ENCODE measurements at regions not wholly inside any gene's neighbourhood (a gene's known extent, or its start where the extent isn't known, plus 50 kb on each side); places are given as distances from the start of the nearest gene placed in this dataset.

DNA sequence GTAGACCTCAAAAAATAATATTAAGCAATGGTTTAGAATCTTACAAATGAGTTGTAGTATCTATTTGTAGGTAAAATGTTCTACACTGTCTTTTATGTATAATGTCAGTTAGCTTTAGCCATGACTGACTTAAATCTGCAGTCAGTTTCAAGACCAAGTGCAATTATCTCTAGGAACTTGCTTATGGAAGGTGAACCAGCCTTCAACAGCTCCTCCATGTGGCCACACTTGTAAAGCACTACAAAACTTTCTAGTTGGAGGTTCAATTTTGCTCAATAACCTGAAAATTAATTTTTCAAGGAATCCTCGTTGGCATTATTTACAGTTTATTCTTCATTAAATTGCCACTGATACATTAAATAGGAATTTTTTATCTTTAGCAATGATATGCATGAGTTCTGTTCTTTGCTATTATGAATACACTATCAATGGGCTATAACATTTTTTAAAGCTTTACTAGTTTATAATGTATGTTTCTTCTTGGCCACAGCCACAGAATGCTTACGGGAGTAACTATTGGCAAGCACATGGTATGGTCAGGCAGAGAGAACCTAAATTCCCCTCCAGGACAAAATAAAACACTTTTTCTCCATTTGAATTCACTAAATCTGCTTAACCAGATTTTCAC, 315.3 kb upstream of the UBE2E2 start:
- H3K36me3 Mint-ChIP-seq (ENCODE audit: insufficient read depth in 1 of 3, low read depth in 3 of 3): no peaks in the 10 kb centered on the region
- no CpG with 5 or more reads among the region's 2 CpGs for WGBS (ENCODE audit: extremely low coverage, insufficient read length, low lambda C conversion rate)
- Histone ChIP-seq H3K23me2 (ENCODE audit: insufficient read length, low read depth, low read length, poor library complexity, severe bottlenecking) (no peaks in the 10 kb centered on the region), H4K5ac (ENCODE audit: insufficient read length, low read depth, low read length) (no peak overlapping the region), H4K91ac (ENCODE audit: insufficient read length, low read depth, low read length) (no peak overlapping the region), H3K9me3 (ENCODE audit: control insufficient read depth, low read depth, low read length) (no peaks in the 10 kb centered on the region), H2AK5ac (ENCODE audit: insufficient read length, low read length) (no peak overlapping the region), H3K4me1 (ENCODE audit: insufficient read depth, low read length) (no peaks in the 10 kb centered on the region), H4K8ac (replicated peaks; ENCODE audit: insufficient read length, low read depth, low read length) (no peak overlapping the region), H2BK5ac (ENCODE audit: insufficient read length, low read length) (no peak overlapping the region), H3K79me2 (ENCODE audit: insufficient read depth, low read length) (no peaks in the 10 kb centered on the region), H2BK12ac (ENCODE audit: insufficient read length, low read depth, low read length) (no peak overlapping the region), H2BK20ac (ENCODE audit: low read depth, low read length, poor library complexity, severe bottlenecking) (no peak overlapping the region), H3K27ac (ENCODE audit: insufficient read length, low read depth, low read length) (no peak overlapping the region), H2AFZ (ENCODE audit: low read length) (no peak overlapping the region), H3K4me2 (ENCODE audit: insufficient read depth, insufficient read length, low read length) (no peak overlapping the region), H3K4ac (ENCODE audit: low read depth, low read length) (no peak overlapping the region), H3K27me3 (ENCODE audit: insufficient read depth, low read length) (no peaks in the 10 kb centered on the region), H3K79me1 (ENCODE audit: insufficient read depth, low read depth, low read length, poor library complexity, severe bottlenecking) (no peaks in the 10 kb centered on the region), H3T11ph (ENCODE audit: low read length) (no peak overlapping the region), H2BK15ac (ENCODE audit: low read depth, low read length) (no peak overlapping the region), H3K14ac (ENCODE audit: insufficient read depth, low read length) (no peak overlapping the region), H3K9ac (ENCODE audit: extremely low read depth, insufficient read length, low read length) (no peak overlapping the region), H2BK120ac (ENCODE audit: low read depth, low read length, poor library complexity, severe bottlenecking) (no peak overlapping the region), H4K20me1 (ENCODE audit: control insufficient read depth, insufficient read depth, insufficient read length) (no peaks in the 10 kb centered on the region), H3K56ac (ENCODE audit: insufficient read length, low read depth, low read length) (no peak overlapping the region), H3K23ac (ENCODE audit: insufficient read length, low read depth, low read length) (no peak overlapping the region), H3K18ac (ENCODE audit: insufficient read length, low read depth, low read length) (no peak overlapping the region)
- TF ChIP-seq, protein P1, sequence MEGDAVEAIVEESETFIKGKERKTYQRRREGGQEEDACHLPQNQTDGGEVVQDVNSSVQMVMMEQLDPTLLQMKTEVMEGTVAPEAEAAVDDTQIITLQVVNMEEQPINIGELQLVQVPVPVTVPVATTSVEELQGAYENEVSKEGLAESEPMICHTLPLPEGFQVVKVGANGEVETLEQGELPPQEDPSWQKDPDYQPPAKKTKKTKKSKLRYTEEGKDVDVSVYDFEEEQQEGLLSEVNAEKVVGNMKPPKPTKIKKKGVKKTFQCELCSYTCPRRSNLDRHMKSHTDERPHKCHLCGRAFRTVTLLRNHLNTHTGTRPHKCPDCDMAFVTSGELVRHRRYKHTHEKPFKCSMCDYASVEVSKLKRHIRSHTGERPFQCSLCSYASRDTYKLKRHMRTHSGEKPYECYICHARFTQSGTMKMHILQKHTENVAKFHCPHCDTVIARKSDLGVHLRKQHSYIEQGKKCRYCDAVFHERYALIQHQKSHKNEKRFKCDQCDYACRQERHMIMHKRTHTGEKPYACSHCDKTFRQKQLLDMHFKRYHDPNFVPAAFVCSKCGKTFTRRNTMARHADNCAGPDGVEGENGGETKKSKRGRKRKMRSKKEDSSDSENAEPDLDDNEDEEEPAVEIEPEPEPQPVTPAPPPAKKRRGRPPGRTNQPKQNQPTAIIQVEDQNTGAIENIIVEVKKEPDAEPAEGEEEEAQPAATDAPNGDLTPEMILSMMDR (conservative IDR thresholded peaks at IDR 0.05): peak; percentile 82
- no peak overlapping the region for H3K4me3 Mint-ChIP-seq
- no peaks in the 10 kb centered on the region for H3K9me3 Mint-ChIP-seq
- no peak overlapping the region for H3K27ac Mint-ChIP-seq
- no peak for DNase-seq
- H3K4me1 Mint-ChIP-seq: no peaks in the 10 kb centered on the region
- H3K27me3 Mint-ChIP-seq (ENCODE audit: low read depth): no peaks in the 10 kb centered on the region
